HG03066 (cell line): ENCODE measurements at regions not wholly inside any gene's neighbourhood (a gene's known extent, or its start where the extent isn't known, plus 50 kb on each side); places are given as distances from the start of the nearest gene placed in this dataset.
"Not testable (repeated sequence)": the region's sequence is repeated elsewhere in the genome, so short reads cannot be mapped to it uniquely, and the experiment has no call there.

Source experiments
- ATAC-seq: cut with Tn5 transposase; IDR thresholded peaks from one replicate; pipeline ENCODE4 v1.9.1; 2021; ENCODE audit warnings: low read depth; ENCODE audit not compliant: unreplicated experiment

DNA sequence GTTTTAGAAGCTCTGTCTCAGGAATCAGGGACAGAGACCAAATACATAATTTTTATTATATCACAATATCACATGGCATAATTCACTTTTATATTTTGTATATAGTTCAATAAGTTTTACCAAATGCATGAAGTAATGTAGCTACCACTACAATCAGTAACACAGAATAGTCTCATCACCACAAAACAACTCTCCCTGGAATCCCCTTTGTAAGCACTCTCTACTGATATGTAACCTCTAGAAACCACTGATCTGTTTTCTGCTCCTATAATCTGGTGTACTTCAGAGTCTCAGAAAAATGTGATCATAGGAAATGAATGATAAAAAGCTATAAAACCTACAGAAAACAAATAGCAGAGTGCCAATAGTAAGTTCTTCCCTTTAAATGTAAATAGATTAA, 1465.9 kb downstream of the SPATA31A7 start:
- ATAC-seq, result not testable (repeated sequence)

- ATAC-seq, result not testable (repeated sequence)
Observed at GRCh38 chr9:62662733-62663507, 1473.1 kb downstream of the SPATA31A7 start.

DNA sequence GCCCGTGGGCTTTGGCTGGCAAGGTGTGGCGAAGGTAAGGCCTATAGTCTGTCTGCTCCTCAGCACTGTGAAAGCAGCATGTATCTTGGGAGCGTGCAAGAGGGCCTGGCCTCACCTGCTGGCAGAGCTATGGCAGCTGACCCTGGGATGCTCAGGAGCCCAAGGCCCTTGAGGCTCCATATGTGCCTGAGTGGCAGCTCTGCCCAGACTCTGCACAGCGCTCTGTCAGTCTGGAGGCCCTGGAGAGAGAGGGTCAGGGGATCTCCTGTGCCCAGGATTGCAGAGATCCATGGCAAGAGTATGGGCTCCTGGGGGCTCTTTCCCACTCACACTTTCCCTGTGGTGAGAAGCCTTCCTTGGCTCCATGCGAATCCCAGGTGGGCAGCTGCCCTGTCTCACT, 1473.7 kb downstream of the SPATA31A7 start:
- not testable (repeated sequence) for ATAC-seq

DNA sequence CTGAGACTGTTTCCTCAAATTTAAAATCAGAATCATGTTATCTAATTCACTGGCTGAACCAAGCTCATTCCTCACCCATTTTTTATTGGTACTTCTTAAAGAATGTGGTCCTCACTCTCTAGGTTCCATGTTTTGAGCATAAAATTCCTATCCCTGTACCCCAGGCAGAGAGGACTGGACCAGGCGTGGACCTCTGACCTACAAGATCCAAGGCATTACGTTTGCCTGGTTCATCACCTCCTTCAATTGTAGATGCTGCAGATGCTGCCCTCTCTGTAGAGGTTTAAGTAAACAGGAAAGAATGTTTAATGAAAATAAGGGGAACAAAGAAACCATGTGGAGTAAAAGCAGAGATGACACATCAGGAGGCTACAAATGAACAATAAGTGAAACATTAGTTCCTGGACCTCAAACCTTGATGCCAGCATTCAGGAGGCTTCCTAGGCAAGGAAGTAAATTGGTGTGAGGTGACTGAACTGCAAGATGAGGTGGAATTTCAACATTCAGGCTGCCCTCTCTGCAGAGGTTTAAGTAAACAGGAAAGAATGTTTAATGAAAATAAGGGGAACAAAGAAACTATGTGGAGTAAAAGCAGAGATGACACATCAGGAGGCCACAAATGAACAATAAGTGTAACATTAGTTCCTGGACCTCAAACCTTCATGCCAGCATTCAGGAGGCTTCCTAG, 1477.4 kb downstream of the SPATA31A7 start:
- ATAC-seq, result not testable (repeated sequence)

DNA sequence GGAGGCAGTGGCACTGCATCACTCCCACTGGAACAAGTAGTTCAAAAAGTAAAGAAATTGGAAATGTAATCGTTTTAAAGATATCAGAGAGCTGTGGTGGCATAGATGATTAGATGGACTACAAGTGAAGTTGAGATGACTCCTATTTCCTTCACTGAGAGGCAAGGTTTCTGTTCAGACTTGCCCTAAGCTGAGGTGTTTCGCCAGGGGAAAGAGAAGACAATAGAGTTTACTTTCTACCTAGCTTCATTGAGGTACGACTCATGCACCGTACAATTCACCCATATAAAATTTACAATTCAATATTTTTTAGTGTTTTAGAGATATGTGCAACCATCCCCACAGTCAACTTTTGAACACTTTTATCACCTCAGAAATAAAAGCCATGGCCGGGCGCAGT, 1487.2 kb downstream of the SPATA31A7 start:
- ATAC-seq, result not testable (repeated sequence)

DNA sequence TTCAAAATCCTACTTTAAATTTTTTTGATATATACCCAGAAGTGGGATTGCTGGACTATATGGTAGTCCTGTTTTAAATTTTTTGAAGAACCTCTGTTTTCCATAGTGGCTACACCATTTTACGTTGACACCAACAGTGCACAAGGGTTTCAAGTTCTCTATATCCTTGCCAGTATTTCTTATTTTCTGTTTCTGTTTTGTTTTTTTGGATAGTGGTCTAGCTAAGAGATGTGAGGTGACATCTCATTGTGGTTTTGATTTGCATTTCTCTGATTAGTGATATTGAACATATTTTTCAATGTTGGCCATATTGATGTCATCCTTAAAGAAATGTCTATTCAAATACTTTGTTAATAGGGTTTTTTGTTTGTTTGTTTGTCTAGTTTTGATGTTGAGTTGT, 1488.5 kb downstream of the SPATA31A7 start:
- ATAC-seq, result not testable (repeated sequence)

GRCh38 chr9:62679020-62679419, 1489.2 kb downstream of the SPATA31A7 start:
- not testable (repeated sequence) for ATAC-seq

DNA sequence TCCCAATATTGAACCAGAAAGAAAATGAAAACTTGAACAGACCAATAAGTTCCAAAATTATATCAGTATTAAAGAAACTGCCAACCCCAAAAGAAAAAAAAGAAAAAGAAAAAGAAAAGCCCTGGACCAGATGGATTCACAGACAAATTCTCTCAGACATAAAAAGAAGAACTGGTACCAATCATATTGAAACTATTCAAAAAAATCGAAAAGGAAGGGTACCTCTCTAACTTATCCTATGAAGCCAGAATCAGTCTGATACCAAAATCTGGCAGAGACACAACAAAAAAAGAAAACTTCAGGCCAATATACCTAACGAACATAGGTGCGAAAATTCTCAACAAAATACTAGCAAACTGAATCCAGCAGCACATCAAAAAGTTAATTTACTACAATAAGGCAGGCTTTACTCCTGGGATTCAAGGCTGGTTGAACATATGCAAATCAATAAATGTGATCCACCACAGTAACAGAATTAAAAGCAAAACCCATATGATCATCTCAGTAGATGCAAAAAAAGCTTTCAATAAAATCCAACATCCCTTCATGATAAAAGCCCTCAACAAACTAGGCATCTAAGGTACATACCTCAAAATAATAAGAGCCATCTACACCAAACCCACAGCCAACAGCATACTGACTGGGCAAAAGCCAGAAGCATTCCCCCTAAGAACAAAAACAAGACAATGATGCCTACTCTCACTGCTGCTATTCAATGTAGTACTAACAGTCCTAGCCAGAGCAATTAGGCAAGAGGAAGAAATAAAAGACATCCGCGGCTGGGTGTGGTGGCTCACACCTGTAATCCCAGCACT, 1495.2 kb downstream of the SPATA31A7 start:
- ATAC-seq, result not testable (repeated sequence)

DNA sequence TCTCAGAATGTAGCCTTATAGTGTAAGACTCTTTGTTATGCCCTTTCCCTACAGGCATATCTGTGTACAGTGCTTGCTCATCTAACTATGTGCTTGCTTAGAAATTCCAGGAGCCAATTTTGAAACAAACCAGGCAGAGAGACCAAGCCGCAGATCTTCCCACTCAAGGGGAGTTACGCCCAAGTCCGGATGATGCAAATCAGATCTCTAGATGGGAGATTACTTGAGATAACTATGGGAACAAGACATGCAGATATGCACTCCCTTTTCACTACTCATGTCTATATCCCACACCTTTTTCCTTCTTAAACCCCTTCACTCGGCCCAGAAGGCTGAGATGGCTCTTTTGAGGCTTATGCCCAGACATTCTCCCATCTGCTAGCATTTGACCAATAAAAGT, 1496.5 kb downstream of the SPATA31A7 start:
- not testable (repeated sequence) for ATAC-seq

- ATAC-seq, result not testable (repeated sequence)
Observed at GRCh38 chr9:62693019-62693418, 1503.2 kb downstream of the SPATA31A7 start.

DNA sequence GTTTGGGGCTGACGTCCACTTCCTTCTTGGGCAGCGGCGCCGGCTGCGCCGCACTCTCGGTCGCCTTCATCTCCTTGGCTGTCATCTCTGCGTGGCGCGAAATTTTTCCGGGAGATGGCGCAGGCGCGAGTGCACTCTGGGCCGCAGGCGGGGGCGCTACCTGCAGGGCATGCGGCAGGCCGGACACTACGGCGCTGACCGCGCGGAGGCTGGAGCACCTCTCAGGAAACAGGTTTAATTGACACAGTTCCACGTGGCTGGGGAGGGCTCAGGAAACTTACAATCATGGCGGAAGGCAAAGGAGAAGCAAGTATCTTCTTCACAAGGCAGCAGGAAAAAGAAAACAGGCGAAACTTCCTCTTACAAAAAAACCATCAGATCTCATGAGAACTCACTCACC, 1521.5 kb downstream of the SPATA31A7 start:
- not testable (repeated sequence) for ATAC-seq

DNA sequence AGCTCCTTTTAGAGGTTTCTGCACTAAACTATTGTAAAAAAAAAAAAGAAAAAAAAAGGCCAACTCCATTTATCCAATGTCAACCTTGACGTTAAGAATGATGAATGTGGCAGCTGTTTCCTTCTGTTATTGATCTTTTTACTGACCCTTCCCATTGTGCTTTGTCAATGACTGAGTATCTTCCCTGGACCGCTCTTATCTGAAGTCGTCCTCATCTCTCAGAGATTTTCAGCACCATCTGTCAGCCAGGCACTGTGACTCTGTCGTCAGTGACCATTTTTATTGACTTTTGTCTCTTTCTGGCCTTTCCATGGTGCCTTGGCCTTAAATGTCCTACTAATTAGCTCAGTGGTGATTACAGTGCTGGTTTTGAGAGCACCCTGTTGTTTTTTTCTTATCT, 1535.7 kb downstream of the SPATA31A7 start:
- ATAC-seq, result not testable (repeated sequence)

GRCh38 chr9:62730229-62731000, 1540.6 kb downstream of the SPATA31A7 start:
- peak; percentile 97 for ATAC-seq

- not testable (repeated sequence) for ATAC-seq
Observed at GRCh38 chr9:62731015-62731414, 1541.2 kb downstream of the SPATA31A7 start.

DNA sequence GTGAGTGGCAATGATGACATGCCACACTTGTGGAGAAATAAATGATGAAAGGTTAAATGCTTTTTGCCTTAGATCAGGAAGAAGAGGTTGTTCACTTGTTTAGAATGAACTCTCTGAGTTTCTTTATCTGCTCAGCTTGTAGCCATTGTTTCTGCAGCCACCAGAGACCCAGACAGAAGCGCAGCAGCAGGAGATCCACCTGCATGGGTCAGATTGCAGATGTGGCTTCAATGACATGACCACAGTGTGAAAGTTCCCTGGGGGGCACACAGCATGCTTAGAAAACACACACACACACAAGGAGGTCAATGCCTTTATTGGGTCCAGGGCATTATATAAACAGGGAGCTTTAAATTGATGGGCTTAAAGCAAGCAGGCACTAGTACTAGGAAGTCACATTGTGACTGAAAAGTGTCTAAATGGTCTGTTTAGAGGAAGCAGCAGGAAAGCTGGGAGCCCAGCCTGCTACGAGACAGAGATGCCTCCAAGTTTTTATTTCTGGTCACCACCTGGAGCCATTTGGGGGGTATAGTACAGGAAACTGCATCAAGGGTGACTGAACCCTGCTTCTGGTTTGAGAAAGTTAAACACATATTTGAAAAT, 1547.3 kb downstream of the SPATA31A7 start:
- not testable (repeated sequence) for ATAC-seq

- ATAC-seq, result not testable (repeated sequence)
Observed at GRCh38 chr9:62737915-62738314, 1548.1 kb downstream of the SPATA31A7 start.

DNA sequence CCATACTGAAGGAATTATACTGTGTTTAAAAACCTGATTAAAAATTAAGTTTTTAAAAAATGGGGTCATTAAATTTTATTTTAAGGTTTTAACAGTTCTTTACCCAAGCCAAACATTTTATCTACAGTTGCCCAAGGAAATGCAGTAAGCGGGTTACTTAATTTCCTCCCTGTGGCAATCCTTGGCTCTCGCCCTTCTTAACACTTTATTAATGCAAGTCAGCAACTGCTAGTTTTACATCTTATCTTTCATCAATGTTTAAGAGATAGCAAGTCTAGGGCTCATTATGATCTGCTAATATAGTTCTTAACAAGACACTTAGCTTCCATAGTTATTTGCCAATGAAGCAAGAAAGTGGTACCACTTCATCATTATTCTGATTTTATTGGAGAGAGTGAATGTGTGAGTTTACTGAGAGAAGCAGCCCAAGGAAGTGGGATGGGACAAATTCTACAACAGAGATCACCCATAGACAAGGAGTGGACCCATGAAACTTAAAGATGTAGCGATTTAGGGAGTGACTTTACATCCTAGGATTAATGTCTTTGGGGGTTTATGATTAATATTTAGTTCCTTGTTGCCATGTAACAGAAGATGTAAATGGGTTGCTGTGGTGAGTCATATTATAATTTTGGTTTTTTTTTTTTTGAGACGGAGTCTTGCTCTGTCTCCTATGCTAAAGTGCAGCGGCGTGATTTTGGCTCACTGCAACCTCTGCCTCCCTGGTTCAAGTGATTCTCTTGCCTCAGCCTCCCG, 1556.1 kb downstream of the SPATA31A7 start:
- not testable (repeated sequence) for ATAC-seq
